ENCODE measurements at regions not wholly inside any gene's neighbourhood (a gene's known extent, or its start where the extent isn't known, plus 50 kb on each side); places are given as distances from the start of the nearest gene placed in this dataset. TPM values are rescaled to one million over a fixed set of nuclear protein-coding genes. Genes with fewer than 3 reads are reported as not detected.
"Not testable (repeated sequence)": the region's sequence is repeated elsewhere in the genome, so short reads cannot be mapped to it uniquely, and the experiment has no call there.

- H3K27me3 ChIP-seq (ENCODE audit: control insufficient read depth, insufficient read depth, low read length); CTCF ChIA-PET; H3K36me3 ChIP-seq (ENCODE audit: control insufficient read depth, insufficient read depth, low read length); H3K4me3 ChIP-seq (ENCODE audit: low read depth, low read length); DNase-seq (ENCODE audit: low read depth); POLR2A ChIA-PET: not testable (repeated sequence)
Measured at GRCh38 chr9:41648564-41648963, 459.4 kb upstream of the ZNG1F start.

GRCh38 chr9:41646246-41646645 lies 457.1 kb upstream of the ZNG1F start:
- CTCF ChIA-PET; H3K4me3 ChIP-seq (ENCODE audit: low read depth, low read length); H3K36me3 ChIP-seq (ENCODE audit: control insufficient read depth, insufficient read depth, low read length); DNase-seq (ENCODE audit: low read depth); H3K27me3 ChIP-seq (ENCODE audit: control insufficient read depth, insufficient read depth, low read length); POLR2A ChIA-PET: not testable (repeated sequence)

- H3K4me3 ChIP-seq (ENCODE audit: low read depth, low read length), result peak overlapping the region; percentile 25; the same call in 1 of the 2 replicates
- peak; percentile 2 for DNase-seq (ENCODE audit: low read depth)
- H3K36me3 ChIP-seq (ENCODE audit: control insufficient read depth, insufficient read depth, low read length); CTCF ChIA-PET; H3K27me3 ChIP-seq (ENCODE audit: control insufficient read depth, insufficient read depth, low read length); POLR2A ChIA-PET: not testable (repeated sequence)
Measured at GRCh38 chr9:41643571-41644279, 454.6 kb upstream of the ZNG1F start.

GRCh38 chr9:41633726-41634125 lies 444.6 kb upstream of the ZNG1F start:
- H3K27me3 ChIP-seq (ENCODE audit: control insufficient read depth, insufficient read depth, low read length); CTCF ChIA-PET; DNase-seq (ENCODE audit: low read depth); POLR2A ChIA-PET; H3K36me3 ChIP-seq (ENCODE audit: control insufficient read depth, insufficient read depth, low read length); H3K4me3 ChIP-seq (ENCODE audit: low read depth, low read length): not testable (repeated sequence)

- H3K4me3 ChIP-seq (ENCODE audit: low read depth, low read length); H3K36me3 ChIP-seq (ENCODE audit: control insufficient read depth, insufficient read depth, low read length); CTCF ChIA-PET; DNase-seq (ENCODE audit: low read depth); H3K27me3 ChIP-seq (ENCODE audit: control insufficient read depth, insufficient read depth, low read length); POLR2A ChIA-PET: not testable (repeated sequence)
Measured at GRCh38 chr9:41623666-41624065, 434.5 kb upstream of the ZNG1F start.

GRCh38 chr9:41619254-41619653 lies 430.1 kb upstream of the ZNG1F start:
- H3K4me3 ChIP-seq (ENCODE audit: low read depth, low read length); POLR2A ChIA-PET; DNase-seq (ENCODE audit: low read depth); H3K27me3 ChIP-seq (ENCODE audit: control insufficient read depth, insufficient read depth, low read length); CTCF ChIA-PET; H3K36me3 ChIP-seq (ENCODE audit: control insufficient read depth, insufficient read depth, low read length): not testable (repeated sequence)

- CTCF ChIA-PET; DNase-seq (ENCODE audit: low read depth); H3K27me3 ChIP-seq (ENCODE audit: control insufficient read depth, insufficient read depth, low read length); H3K36me3 ChIP-seq (ENCODE audit: control insufficient read depth, insufficient read depth, low read length); H3K4me3 ChIP-seq (ENCODE audit: low read depth, low read length); POLR2A ChIA-PET: not testable (repeated sequence)
Measured at GRCh38 chr9:41606961-41607547, 417.9 kb upstream of the ZNG1F start.

- H3K36me3 ChIP-seq (ENCODE audit: control insufficient read depth, insufficient read depth, low read length); DNase-seq (ENCODE audit: low read depth); H3K4me3 ChIP-seq (ENCODE audit: low read depth, low read length); CTCF ChIA-PET; H3K27me3 ChIP-seq (ENCODE audit: control insufficient read depth, insufficient read depth, low read length); POLR2A ChIA-PET: not testable (repeated sequence)
Measured at GRCh38 chr9:41565572-41565971, 376.5 kb upstream of the ZNG1F start.

Small RNA genes lying in the stretch of these regions (small RNA-seq; reads per million reads assigned to genes)
- gene AL591926.1 (ENCODE audit: insufficient read length, low read depth, low replicate concordance) (not detected), gene AL591926.4 (ENCODE audit: insufficient read length, low read depth, low replicate concordance) (not detected), gene AL591926.5 (ENCODE audit: insufficient read length, low read depth, low replicate concordance) (not detected), gene AL591926.6 (ENCODE audit: insufficient read length, low read depth, low replicate concordance) (not detected), gene AL591926.8 (ENCODE audit: insufficient read length, low read depth, low replicate concordance) (not detected), gene AL591926.9 (ENCODE audit: insufficient read length, low read depth, low replicate concordance) (not detected), gene RF00019 (ENCODE audit: insufficient read length, low read depth, low replicate concordance) (not detected), gene RF00156 (ENCODE audit: insufficient read length, low read depth, low replicate concordance) (not detected), gene RN7SL565P (ENCODE audit: insufficient read length, low read depth, low replicate concordance) (not detected)

Data from BJ (cell line).